Heart left ventricle (tissue), 13 donors: ENCODE measurements at regions not wholly inside any gene's neighbourhood (a gene's known extent, or its start where the extent isn't known, plus 50 kb on each side); places are given as distances from the start of the nearest gene placed in this dataset.

ENCODE experiments used
- CTCF ChIP-seq, 12 donors: fragments of 200-600 bp; sonication (generic) in 4 of 12; IDR thresholded peaks; one replicate each; pipeline versions ENCODE4 v1.5.0 to v1.8.0; 2018 to 2022; ENCODE audit warnings: antibody characterized with exemption in 12 of 12, mild to moderate bottlenecking in 5 of 12
- POLR2A ChIP-seq, 2 donors: fragments of 450-650 bp; IDR thresholded peaks; one replicate each; pipeline ENCODE4 v1.6.1; 2017; ENCODE audit warnings: antibody characterized with exemption in 2 of 2, mild to moderate bottlenecking in 2 of 2, moderate library complexity in 2 of 2
- donor health status: ischemic (EF 13 %, LVEDD 7.1; RV severe dilation, severe dysfunction).
- donor health status: DM: no; HTN: yes; CAD: no.
- donor health status: DM: no; HTN: no; CAD: no.
- donor health status: ischemic (EF 25% LVEDD 6.9; RV normal size, moderate dysfunction).
- donor health status: ischemic (EF 25% LVEDD 5.7; RV mildly dilated, moderate dysfunction).
- donor health status: ischemic (EF 35%, LVEDD 5.7; RV mildly dilated, moderate dysfunction).
- donor health status: nonischemic (EF 11% LVEDD 7.7; RV severe dilation, severe dysfunction).
- donor health status: DM: yes; HTN: yes; CAD: no.
- donor health status: PGD.
- donor health status: ischemic (EF 29% LVEDD 5.4; RV normal size, mild dysfunction).
- donor health status: nonischemic (EF 23%, LVEDD 6.1; RV moderate dilation, normal function).

- TF ChIP-seq POLR2A (IDR thresholded peaks at IDR 0.05) (no peak), CTCF (IDR thresholded peaks at IDR 0.05) (no peak)
Observed at GRCh38 chr21:27582948-27583430, 616.1 kb upstream of the ADAMTS5 start.
